Activated naive CD4-positive, alpha-beta T cell treated with anti-CD3 and anti-CD28 coated beads for 36 hours (primary cell): ENCODE measurements at regions not wholly inside any gene's neighbourhood (a gene's known extent, or its start where the extent isn't known, plus 50 kb on each side); places are given as distances from the start of the nearest gene placed in this dataset. TPM values are rescaled to one million over a fixed set of nuclear protein-coding genes. Genes with fewer than 3 reads are reported as not detected.

Experiments used
- microRNA-seq: library from miRNA; unstranded; fragments of <30 nt; microRNA quantifications from one replicate; pipeline ENCODE4 v1.2.0, GENCODE V29; 2022; ENCODE audit warnings: borderline microRNAs expressed, borderline replicate concordance

Small RNA genes lying in the stretch of these regions (microRNA-seq; reads per million reads assigned to microRNA genes)
- gene MIR4417: not detected
